ENCODE measurements at regions not wholly inside any gene's neighbourhood (a gene's known extent, or its start where the extent isn't known, plus 50 kb on each side); places are given as distances from the start of the nearest gene placed in this dataset.
"Not testable (repeated sequence)": the region's sequence is repeated elsewhere in the genome, so short reads cannot be mapped to it uniquely, and the experiment has no call there.

DNA sequence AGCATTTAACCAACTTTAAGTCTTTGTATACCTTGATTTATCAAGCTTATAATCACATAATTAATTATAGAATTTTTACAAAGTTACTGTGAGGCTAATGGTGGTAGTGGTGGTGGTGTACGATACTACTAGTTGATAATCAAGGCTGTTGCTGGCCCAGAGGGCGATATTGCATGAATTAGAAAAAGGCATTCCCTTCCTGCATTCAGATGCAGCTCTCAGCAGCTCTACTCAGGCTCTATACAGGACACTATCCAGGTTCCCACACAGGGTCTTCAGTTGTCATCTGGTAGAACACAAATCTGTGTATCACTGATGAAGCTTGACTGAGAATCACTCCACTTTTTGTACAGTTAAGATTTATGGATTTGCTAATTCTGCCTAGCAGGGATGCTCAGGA lies 562.8 kb upstream of the C9orf72 start:
- ChIA-PET CTCF (no interaction called here), POLR2A (interaction anchor here (0.6 kb wide), 1 partner anchor 95 kb away, joined by 3 read pairs; no protein-coding TSS in a partner anchor)
- Mint-ChIP-seq H3K4me3 (no peak overlapping the region), H3K27ac (no peak overlapping the region), H3K27me3 (no peaks in the 10 kb centered on the region), H3K4me1 (ENCODE audit: low read depth) (no peaks in the 10 kb centered on the region), H3K36me3 (ENCODE audit: low read depth) (no peaks in the 10 kb centered on the region), H3K9me3 (no peaks in the 10 kb centered on the region)
- intact Hi-C loops (cut with micrococcal nuclease) = no loop called here
- no peak for ATAC-seq
- DNase-seq = no peak
- no peak for TF ChIP-seq CTCF (IDR thresholded peaks at IDR 0.05)

GRCh38 chr9:28147430-28147829 lies 574.1 kb upstream of the C9orf72 start:
- intact Hi-C loops (cut with micrococcal nuclease); H3K4me3 Mint-ChIP-seq; ATAC-seq: not testable (repeated sequence)

DNA sequence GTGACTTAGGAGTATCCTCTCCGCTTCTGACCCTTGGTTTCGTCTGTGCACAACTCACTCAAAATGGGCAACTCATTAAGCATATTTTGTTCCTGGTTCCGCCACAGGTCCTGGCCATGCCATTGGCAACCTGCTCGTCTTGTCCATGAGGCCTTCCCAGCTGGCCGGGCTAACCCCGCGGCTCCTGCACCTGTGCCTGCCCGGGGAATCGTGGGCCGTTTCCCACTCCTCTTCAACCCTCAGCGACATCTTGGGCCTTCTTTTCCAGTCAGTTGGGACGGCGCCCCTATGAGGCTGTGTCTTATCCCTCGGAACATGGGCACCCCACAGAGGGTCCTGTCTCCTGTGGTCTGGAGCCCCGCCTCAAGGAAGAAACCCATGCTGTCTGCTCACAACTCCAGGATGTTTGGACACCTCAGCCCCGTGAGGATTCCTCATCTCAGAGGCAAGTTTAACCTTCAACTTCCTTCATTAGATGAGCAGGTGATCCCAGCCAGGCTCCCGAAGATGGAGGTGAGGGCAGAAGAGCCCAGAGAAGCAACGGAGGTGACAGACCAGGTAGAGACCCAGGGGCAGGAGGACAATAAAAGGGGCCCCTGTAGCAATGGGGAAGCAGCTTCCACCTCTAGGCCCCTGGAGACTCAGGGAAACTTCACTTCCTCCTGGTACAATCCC lies 574.8 kb upstream of the C9orf72 start:
- H3K4me3 Mint-ChIP-seq; CTCF ChIA-PET; H3K27me3 Mint-ChIP-seq; H3K4me1 Mint-ChIP-seq (ENCODE audit: low read depth); POLR2A ChIA-PET; DNase-seq; H3K9me3 Mint-ChIP-seq; ATAC-seq; H3K36me3 Mint-ChIP-seq (ENCODE audit: low read depth); intact Hi-C loops (cut with micrococcal nuclease); H3K27ac Mint-ChIP-seq: not testable (repeated sequence)

More at GRCh38 chr9:28147430-28147829, 574.1 kb upstream of the C9orf72 start:
- CTCF ChIA-PET; POLR2A ChIA-PET; H3K9me3 Mint-ChIP-seq; H3K36me3 Mint-ChIP-seq (ENCODE audit: low read depth); DNase-seq; H3K27me3 Mint-ChIP-seq; H3K27ac Mint-ChIP-seq; H3K4me1 Mint-ChIP-seq (ENCODE audit: low read depth): not testable (repeated sequence)

DNA sequence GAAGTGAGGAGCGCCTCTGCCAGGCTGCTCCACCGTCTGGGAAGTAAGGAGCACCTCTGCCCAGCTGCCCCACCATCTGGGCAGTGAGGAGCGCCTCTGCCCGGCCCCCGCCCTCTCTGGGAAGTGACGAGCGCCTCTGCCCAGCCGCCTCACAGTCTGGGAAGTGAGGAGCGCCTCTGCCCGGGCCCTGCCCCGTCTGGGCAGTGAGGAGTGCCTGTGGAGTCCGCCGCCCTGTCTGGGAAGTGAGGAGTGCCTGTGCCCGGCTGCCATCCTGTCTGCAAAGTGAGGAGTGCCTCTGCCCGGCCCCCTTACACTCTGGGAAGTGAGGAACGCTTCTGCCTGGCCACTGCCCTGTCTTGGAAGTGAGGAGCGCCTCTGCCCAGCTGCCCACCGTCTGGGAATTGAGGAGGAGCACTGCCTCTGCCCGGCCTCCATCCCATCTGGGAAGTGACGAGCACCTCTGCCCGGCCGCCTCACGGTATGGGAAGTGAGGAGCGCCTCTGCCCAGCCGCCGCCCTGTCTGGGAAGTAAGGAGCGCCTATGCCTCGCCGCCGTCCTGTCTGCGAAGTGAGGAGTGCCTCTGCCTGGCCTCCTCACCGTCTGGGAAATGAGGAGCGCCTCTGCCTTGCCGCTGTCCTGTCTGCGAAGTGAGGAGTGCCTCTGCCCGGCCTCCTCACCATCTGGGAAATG lies 576.2 kb upstream of the C9orf72 start:
- intact Hi-C loops (cut with micrococcal nuclease); CTCF ChIA-PET; H3K27me3 Mint-ChIP-seq; POLR2A ChIA-PET; H3K27ac Mint-ChIP-seq; ATAC-seq; H3K4me3 Mint-ChIP-seq; DNase-seq; H3K9me3 Mint-ChIP-seq; H3K4me1 Mint-ChIP-seq (ENCODE audit: low read depth); H3K36me3 Mint-ChIP-seq (ENCODE audit: low read depth): not testable (repeated sequence)

DNA sequence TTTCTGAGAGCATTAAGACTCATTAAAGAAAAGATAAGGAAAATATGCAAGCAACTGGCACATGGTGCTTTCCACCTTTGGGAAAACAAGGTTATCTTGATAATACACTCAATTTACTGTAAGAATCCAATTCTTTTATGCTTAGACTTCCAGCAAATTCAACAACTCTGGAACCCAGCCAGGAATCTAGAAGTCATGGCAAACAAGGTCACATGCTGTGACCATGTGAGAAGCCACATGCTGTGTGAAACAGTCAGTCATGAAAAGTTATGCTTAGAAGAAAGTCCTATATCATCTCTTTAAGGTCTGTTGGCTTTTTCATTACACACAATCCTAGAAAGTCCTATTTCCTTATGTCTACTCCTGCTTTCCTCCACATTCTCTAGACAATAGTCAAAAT lies 581.8 kb upstream of the C9orf72 start:
- H3K27me3 Mint-ChIP-seq = no peaks in the 10 kb centered on the region
- intact Hi-C loops (cut with micrococcal nuclease) = no loop called here
- DNase-seq = no peak
- H3K27ac Mint-ChIP-seq = no peak overlapping the region
- H3K36me3 Mint-ChIP-seq (ENCODE audit: low read depth) = no peaks in the 10 kb centered on the region
- TF ChIP-seq CTCF (IDR thresholded peaks at IDR 0.05) = no peak
- ChIA-PET CTCF (no interaction called here), POLR2A (no interaction called here)
- H3K9me3 Mint-ChIP-seq = peaks cover 1% of the 10 kb centered on the region
- H3K4me3 Mint-ChIP-seq = no peak overlapping the region
- ATAC-seq = no peak
- H3K4me1 Mint-ChIP-seq (ENCODE audit: low read depth) = no peaks in the 10 kb centered on the region

DNA sequence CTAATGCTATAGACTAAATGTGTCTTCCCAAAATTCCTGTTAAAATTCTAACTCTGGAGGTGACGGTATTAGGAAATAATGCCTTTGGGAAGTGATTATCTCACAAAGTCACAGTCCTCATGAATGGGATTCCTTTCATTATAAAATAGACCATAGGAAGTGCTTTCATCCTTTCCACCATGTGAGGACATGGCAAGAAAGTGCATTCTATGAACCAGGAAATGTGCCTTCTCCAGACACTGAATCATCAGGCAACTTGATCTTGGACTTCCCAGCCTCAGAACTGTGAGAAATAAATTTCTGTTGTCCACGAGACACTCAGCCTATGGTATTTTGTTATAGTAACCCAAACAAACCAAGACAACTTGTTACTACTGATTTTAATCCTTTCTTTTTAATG lies 582.4 kb upstream of the C9orf72 start:
- Mint-ChIP-seq H3K4me1 (ENCODE audit: low read depth) (no peaks in the 10 kb centered on the region), H3K4me3 (no peak overlapping the region), H3K36me3 (ENCODE audit: low read depth) (no peaks in the 10 kb centered on the region), H3K27ac (no peak overlapping the region), H3K27me3 (no peaks in the 10 kb centered on the region), H3K9me3 (peaks cover 1% of the 10 kb centered on the region)
- intact Hi-C loops (cut with micrococcal nuclease) = no loop called here
- ChIA-PET CTCF (no interaction called here), POLR2A (no interaction called here)
- DNase-seq (no peak), ATAC-seq (no peak)
- TF ChIP-seq CTCF (IDR thresholded peaks at IDR 0.05) = no peak
